Astrocyte (in vitro differentiated cells and primary cell): ENCODE measurements at regions not wholly inside any gene's neighbourhood (a gene's known extent, or its start where the extent isn't known, plus 50 kb on each side); places are given as distances from the start of the nearest gene placed in this dataset.

Experiments used
- DNase-seq: peaks from one replicate; pipeline ENCODE4 v3.0.0-alpha.2; 2010; ENCODE audit warnings: low read depth
- FAIRE-seq: peaks from 2 replicates; lab custom pipeline; 2011; peaks lifted over from hg19 to GRCh38; lab: Jason Lieb, UNC
- H2AFZ ChIP-seq: 2 replicates; pipeline ENCODE4 v1.6.0; 2012; ENCODE audit warnings: low read depth, low read length, inconsistent platforms
- H3K27ac ChIP-seq: 2 replicates; pipeline ENCODE4 v1.5.1; 2011; ENCODE audit warnings: low read depth, low read length, inconsistent platforms
- H3K27me3 ChIP-seq: 2 replicates; pipeline ENCODE4 v1.6.0; 2011; ENCODE audit warnings: low read length, inconsistent platforms; ENCODE audit not compliant: insufficient read depth
- H3K36me3 ChIP-seq: 2 replicates; pipeline ENCODE4 v1.5.1; 2011; ENCODE audit warnings: low read length, inconsistent platforms; ENCODE audit not compliant: insufficient read depth
- H3K4me1 ChIP-seq: 2 replicates; pipeline ENCODE4 v1.5.1; 2011; ENCODE audit warnings: low read length, inconsistent platforms; ENCODE audit not compliant: insufficient read depth
- H3K4me2 ChIP-seq: 2 replicates; pipeline ENCODE4 v1.6.0; 2012; ENCODE audit warnings: low read length, inconsistent platforms
- H3K4me3 ChIP-seq: 2 replicates; pipeline ENCODE4 v1.5.1; 2011; ENCODE audit warnings: low read depth, mild to moderate bottlenecking, low read length, inconsistent platforms; ENCODE audit not compliant: insufficient read depth
- H3K79me2 ChIP-seq: 2 replicates; pipeline ENCODE4 v1.6.0; 2012; ENCODE audit warnings: mild to moderate bottlenecking, low read length, inconsistent platforms; ENCODE audit not compliant: insufficient read depth
- H3K9ac ChIP-seq: 2 replicates; pipeline ENCODE4 v1.6.0; 2012; ENCODE audit warnings: mild to moderate bottlenecking, low read length, inconsistent platforms
- H3K9me3 ChIP-seq: 2 replicates; pipeline ENCODE4 v1.5.1; 2012; ENCODE audit warnings: low read depth, mild to moderate bottlenecking, low read length, inconsistent platforms; ENCODE audit not compliant: insufficient read depth
- H4K20me1 ChIP-seq: 2 replicates; pipeline ENCODE4 v1.6.0; 2012; ENCODE audit warnings: low read length, inconsistent platforms; ENCODE audit not compliant: insufficient read depth
- H3K27ac Mint-ChIP-seq: one replicate; pipeline ENCODE4 v1.8.0; 2021; ENCODE audit warnings: mild to moderate bottlenecking, mixed read lengths; ENCODE audit not compliant: unreplicated experiment
- H3K27me3 Mint-ChIP-seq: one replicate; pipeline ENCODE4 v1.8.0; 2021; ENCODE audit warnings: low read depth, mixed read lengths; ENCODE audit not compliant: unreplicated experiment
- H3K36me3 Mint-ChIP-seq: one replicate; pipeline ENCODE4 v1.8.0; 2021; ENCODE audit warnings: low read depth, mixed read lengths; ENCODE audit not compliant: unreplicated experiment
- H3K4me1 Mint-ChIP-seq: one replicate; pipeline ENCODE4 v1.8.0; 2021; ENCODE audit warnings: low read depth, mixed read lengths; ENCODE audit not compliant: unreplicated experiment
- H3K4me3 Mint-ChIP-seq: one replicate; pipeline ENCODE4 v1.8.0; 2021; ENCODE audit warnings: mild to moderate bottlenecking, moderate library complexity, mixed read lengths; ENCODE audit not compliant: unreplicated experiment
- H3K9me3 Mint-ChIP-seq: one replicate; pipeline ENCODE4 v1.8.0; 2021; ENCODE audit warnings: mild to moderate bottlenecking, mixed read lengths; ENCODE audit not compliant: unreplicated experiment
- EZH2 ChIP-seq: IDR thresholded peaks from 2 replicates; pipeline ENCODE4 v1.6.1; 2012; ENCODE audit warnings: mild to moderate bottlenecking, low read length, inconsistent platforms; ENCODE audit not compliant: insufficient read depth
- TF ChIP-seq, protein P1 (sequence below): IDR thresholded peaks from 2 replicates; pipeline ENCODE4 v1.5.1; 2011; ENCODE audit warnings: low read depth, mild to moderate bottlenecking, inconsistent platforms, low read length, moderate library complexity; ENCODE audit not compliant: insufficient read depth

DNA sequence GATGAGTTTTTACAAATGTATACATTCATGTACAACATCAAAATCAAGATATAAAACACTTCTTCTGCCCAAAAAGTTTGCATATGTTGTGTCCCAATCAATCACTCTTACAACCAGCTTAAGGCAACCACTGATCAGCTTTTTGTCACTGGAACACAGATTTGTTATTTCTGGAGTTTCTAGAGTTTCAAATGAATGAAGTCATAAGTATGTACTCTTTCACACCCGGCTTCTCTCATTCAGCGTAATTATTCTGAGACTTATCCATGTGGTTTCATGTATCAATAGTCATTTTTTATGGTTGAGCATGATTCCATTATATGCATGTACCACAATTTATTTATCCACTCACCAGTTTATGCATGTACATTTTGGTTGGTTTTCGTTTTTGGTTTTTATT, 53.0 kb upstream of the CORO2B start:
- peak; percentile 34 for DNase-seq
- Histone ChIP-seq H3K79me2 (no peaks in the 10 kb centered on the region), H3K4me1 (peaks cover 36% of the 10 kb centered on the region), H3K4me3 (no peak overlapping the region), H2AFZ (no peak overlapping the region), H4K20me1 (no peaks in the 10 kb centered on the region), H3K27ac (peak overlapping the region; percentile 61), H3K4me2 (peak overlapping the region; percentile 20), H3K36me3 (no peaks in the 10 kb centered on the region), H3K9ac (no peak overlapping the region), H3K9me3 (no peaks in the 10 kb centered on the region), H3K27me3 (no peaks in the 10 kb centered on the region)
- peak; percentile 69 for FAIRE-seq
- Mint-ChIP-seq H3K4me1 (peaks cover 31% of the 10 kb centered on the region), H3K27me3 (no peaks in the 10 kb centered on the region), H3K4me3 (no peak overlapping the region), H3K27ac (peak overlapping the region; percentile 30), H3K9me3 (peaks cover 2% of the 10 kb centered on the region), H3K36me3 (no peaks in the 10 kb centered on the region)
- TF ChIP-seq, protein P1, sequence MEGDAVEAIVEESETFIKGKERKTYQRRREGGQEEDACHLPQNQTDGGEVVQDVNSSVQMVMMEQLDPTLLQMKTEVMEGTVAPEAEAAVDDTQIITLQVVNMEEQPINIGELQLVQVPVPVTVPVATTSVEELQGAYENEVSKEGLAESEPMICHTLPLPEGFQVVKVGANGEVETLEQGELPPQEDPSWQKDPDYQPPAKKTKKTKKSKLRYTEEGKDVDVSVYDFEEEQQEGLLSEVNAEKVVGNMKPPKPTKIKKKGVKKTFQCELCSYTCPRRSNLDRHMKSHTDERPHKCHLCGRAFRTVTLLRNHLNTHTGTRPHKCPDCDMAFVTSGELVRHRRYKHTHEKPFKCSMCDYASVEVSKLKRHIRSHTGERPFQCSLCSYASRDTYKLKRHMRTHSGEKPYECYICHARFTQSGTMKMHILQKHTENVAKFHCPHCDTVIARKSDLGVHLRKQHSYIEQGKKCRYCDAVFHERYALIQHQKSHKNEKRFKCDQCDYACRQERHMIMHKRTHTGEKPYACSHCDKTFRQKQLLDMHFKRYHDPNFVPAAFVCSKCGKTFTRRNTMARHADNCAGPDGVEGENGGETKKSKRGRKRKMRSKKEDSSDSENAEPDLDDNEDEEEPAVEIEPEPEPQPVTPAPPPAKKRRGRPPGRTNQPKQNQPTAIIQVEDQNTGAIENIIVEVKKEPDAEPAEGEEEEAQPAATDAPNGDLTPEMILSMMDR: no peak
- TF ChIP-seq EZH2: no peak

DNA sequence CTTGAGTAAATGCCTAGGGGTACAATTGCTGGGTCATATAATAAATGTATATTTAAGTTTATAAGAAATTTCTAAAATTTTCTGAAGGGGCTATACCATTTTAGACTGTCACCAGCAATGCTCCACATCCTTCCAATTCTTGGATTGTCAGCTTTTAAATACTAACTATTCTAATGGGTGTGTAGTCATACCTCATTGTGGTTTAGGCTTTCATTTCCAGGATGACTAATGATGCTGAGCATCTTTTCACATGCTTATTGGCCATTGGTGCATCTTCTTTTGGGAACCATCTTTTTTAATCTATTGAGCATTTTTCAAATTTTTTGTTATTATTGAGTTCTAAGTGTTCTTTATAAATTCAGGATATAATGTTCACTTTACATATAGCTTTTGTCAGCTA, 52.5 kb upstream of the CORO2B start:
- Histone ChIP-seq H3K27me3 (no peaks in the 10 kb centered on the region), H3K4me2 (peak overlapping the region; percentile 20), H3K36me3 (no peaks in the 10 kb centered on the region), H3K9me3 (no peaks in the 10 kb centered on the region), H2AFZ (no peak overlapping the region), H4K20me1 (no peaks in the 10 kb centered on the region), H3K9ac (no peak overlapping the region), H3K79me2 (no peaks in the 10 kb centered on the region), H3K4me3 (no peak overlapping the region), H3K27ac (peak overlapping the region; percentile 61), H3K4me1 (peaks cover 36% of the 10 kb centered on the region)
- TF ChIP-seq, protein P1: no peak
- no peak for TF ChIP-seq EZH2
- Mint-ChIP-seq H3K27ac (peak overlapping the region; percentile 80), H3K36me3 (no peaks in the 10 kb centered on the region), H3K27me3 (no peaks in the 10 kb centered on the region), H3K9me3 (peaks cover 2% of the 10 kb centered on the region), H3K4me1 (peaks cover 31% of the 10 kb centered on the region), H3K4me3 (no peak overlapping the region)
- peak; percentile 89 for FAIRE-seq
- peak; percentile 88 for DNase-seq

DNA sequence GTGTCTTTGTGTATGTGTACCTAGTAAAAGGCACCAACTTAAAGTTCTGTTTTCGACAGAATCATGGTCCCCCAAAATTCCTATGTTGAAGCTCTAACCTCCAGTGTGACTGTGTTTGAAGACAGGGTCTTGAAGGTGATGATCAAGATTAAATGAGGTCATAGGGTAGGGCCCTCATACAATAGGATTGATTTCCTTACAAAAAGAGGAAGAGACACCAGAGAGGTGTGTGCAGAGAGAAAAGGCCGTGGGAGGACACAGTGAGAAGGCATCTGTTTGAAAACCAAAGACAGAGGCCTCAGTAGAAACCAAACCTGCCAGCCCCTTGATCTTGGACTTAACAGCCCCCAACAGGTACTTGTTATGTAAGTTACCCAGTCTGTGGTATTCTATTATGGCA, 52.0 kb upstream of the CORO2B start:
- Histone ChIP-seq H3K4me3 (no peak overlapping the region), H3K9me3 (no peaks in the 10 kb centered on the region), H2AFZ (no peak overlapping the region), H3K79me2 (no peaks in the 10 kb centered on the region), H4K20me1 (no peaks in the 10 kb centered on the region), H3K4me2 (no peak overlapping the region), H3K9ac (no peak overlapping the region), H3K27me3 (no peaks in the 10 kb centered on the region), H3K27ac (peak overlapping the region; percentile 22), H3K36me3 (no peaks in the 10 kb centered on the region), H3K4me1 (peaks cover 36% of the 10 kb centered on the region)
- peak overlapping the region; percentile 85 for H3K27ac Mint-ChIP-seq
- FAIRE-seq: no peak
- TF ChIP-seq EZH2: no peak
- TF ChIP-seq, protein P1: no peak
- H3K4me1 Mint-ChIP-seq: peaks cover 31% of the 10 kb centered on the region
- DNase-seq: no peak
- no peak overlapping the region for H3K4me3 Mint-ChIP-seq
- peaks cover 1% of the 10 kb centered on the region for H3K36me3 Mint-ChIP-seq
- H3K27me3 Mint-ChIP-seq: no peaks in the 10 kb centered on the region
- H3K9me3 Mint-ChIP-seq: peaks cover 2% of the 10 kb centered on the region
